Sigmoid colon (tissue), 6 donors: ENCODE measurements at regions not wholly inside any gene's neighbourhood (a gene's known extent, or its start where the extent isn't known, plus 50 kb on each side); places are given as distances from the start of the nearest gene placed in this dataset.
A peak's percentile ranks its signal among the peaks of the same experiment; 100 is the strongest.

Experiments
- DNase-seq: peaks from one replicate; pipeline ENCODE4 v3.0.0-alpha.2; 2019
- H3K27ac ChIP-seq, 4 donors: fragments of 200-600 bp; sonication (generic); one replicate each; pipeline ENCODE4 v1.5.1; 2016 to 2019; ENCODE audit warnings: mild to moderate bottlenecking in 1 of 4
- H3K27me3 ChIP-seq, 3 donors: fragments of 200-600 bp; sonication (generic); one replicate each; pipeline ENCODE4 v1.5.1; 2019; ENCODE audit warnings: mild to moderate bottlenecking in 1 of 3
- H3K36me3 ChIP-seq, 4 donors: fragments of 200-600 bp; sonication (generic); one replicate each; pipeline ENCODE4 v1.5.1; 2016 to 2019
- H3K4me1 ChIP-seq, 4 donors: fragments of 200-600 bp; sonication (generic); one replicate each; pipeline ENCODE4 v1.5.1; 2017 to 2019
- H3K4me3 ChIP-seq, 4 donors: fragments of 200-600 bp; sonication (generic); one replicate each; pipeline ENCODE4 v1.5.1; 2017 to 2019; ENCODE audit warnings: mild to moderate bottlenecking in 2 of 4, moderate library complexity in 1 of 4
- H3K9me3 ChIP-seq, 4 donors: fragments of 200-600 bp in 3 of 4; sonication (generic) in 3 of 4; one replicate each; pipeline versions ENCODE4 v1.5.1 to v1.6.1; 2013 to 2019
- EP300 ChIP-seq, 4 donors: sonication (generic); formaldehyde crosslinking; IDR thresholded peaks; one replicate each; pipeline ENCODE4 v1.6.1; 2017; ENCODE audit warnings: antibody characterized with exemption in 4 of 4
- POLR2A ChIP-seq, 2 donors: fragments of 450-650 bp; IDR thresholded peaks; one replicate each; pipeline ENCODE4 v1.6.1; 2016; ENCODE audit warnings: antibody characterized with exemption in 2 of 2, mild to moderate bottlenecking in 2 of 2, moderate library complexity in 2 of 2
- POLR2AphosphoS5 ChIP-seq, 4 donors: sonication (generic); formaldehyde crosslinking; IDR thresholded peaks; one replicate each; pipeline ENCODE4 v1.6.1; 2017; ENCODE audit warnings: antibody characterized with exemption in 4 of 4
- WGBS, 2 donors: extraction: QIAGEN DNeasy Blood & Tissue Kit; methylation state at CpG; one replicate each; pipeline ENCODE4 v1.1.7; 2013; 5-methylcytosine and 5-hydroxymethylcytosine counted together
- intact Hi-C: fragments of 100-400 bp; cut with DNase I; formaldehyde crosslinking; loops from one replicate; pipeline ENCODE4 v1.15.1; 2023
- TF ChIP-seq, protein P1 (sequence below), 4 experiments: fragments of 450-650 bp in 3 of 4; fragments of 200-600 bp in 1 of 4; IDR thresholded peaks; one replicate each; pipeline ENCODE4 v1.5.1; 2016 to 2019; ENCODE audit warnings: antibody characterized with exemption in 4 of 4, mild to moderate bottlenecking in 3 of 4, moderate library complexity in 2 of 4
- donor health status: healthy with polysubstance abuse.
- donor health status: healthy.

DNA sequence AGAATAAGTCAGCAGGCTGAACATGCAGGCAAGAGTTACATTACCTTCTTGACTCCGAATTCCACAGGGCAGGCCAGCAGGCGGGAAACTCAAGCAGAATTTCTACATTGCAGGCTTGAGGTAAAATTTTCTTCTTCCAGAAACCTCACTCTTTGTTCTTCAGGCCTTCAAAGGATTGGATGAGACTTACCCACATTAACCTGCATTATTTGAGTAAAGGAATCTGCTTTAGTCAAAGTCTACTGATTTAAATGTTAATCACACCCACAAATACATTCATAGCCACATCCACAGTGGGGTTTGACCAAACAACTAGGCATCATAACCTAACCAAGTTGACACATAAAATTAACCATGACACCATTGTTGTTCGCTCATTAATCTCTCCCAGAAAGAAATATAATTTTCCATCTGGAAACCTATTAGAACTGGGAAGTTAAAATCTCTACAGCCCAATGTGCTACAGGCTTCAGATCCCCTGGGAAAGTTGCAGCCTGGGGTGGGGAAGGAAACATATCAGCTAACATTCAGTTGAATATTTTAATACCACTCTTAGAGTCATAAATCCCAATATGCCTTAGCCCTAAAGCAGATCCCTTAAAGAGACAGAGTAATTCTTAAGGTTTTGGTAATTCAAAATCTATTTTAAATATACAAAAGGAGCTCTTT, 468.2 kb upstream of the TNP1 start:
- no peak overlapping the region for H3K4me3 ChIP-seq
- 85 to 91% methylated on average over 3 of the region's 3 CpGs for WGBS, 2 donors
- DNase-seq, result no peak
- peak overlapping the region; percentile 78 to 82 (median 82) for H3K27ac ChIP-seq
- H3K9me3 ChIP-seq, result peaks cover 0 to 3% (median 0%) of the 10 kb centered on the region in 4 donors
- no peaks in the 10 kb centered on the region for H3K36me3 ChIP-seq
- TF ChIP-seq POLR2AphosphoS5 (IDR thresholded peaks at IDR 0.05), result peak in 1 of 4 donors; percentile 34
- no peak for TF ChIP-seq POLR2A (IDR thresholded peaks at IDR 0.05)
- TF ChIP-seq, protein P1, sequence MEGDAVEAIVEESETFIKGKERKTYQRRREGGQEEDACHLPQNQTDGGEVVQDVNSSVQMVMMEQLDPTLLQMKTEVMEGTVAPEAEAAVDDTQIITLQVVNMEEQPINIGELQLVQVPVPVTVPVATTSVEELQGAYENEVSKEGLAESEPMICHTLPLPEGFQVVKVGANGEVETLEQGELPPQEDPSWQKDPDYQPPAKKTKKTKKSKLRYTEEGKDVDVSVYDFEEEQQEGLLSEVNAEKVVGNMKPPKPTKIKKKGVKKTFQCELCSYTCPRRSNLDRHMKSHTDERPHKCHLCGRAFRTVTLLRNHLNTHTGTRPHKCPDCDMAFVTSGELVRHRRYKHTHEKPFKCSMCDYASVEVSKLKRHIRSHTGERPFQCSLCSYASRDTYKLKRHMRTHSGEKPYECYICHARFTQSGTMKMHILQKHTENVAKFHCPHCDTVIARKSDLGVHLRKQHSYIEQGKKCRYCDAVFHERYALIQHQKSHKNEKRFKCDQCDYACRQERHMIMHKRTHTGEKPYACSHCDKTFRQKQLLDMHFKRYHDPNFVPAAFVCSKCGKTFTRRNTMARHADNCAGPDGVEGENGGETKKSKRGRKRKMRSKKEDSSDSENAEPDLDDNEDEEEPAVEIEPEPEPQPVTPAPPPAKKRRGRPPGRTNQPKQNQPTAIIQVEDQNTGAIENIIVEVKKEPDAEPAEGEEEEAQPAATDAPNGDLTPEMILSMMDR (IDR thresholded peaks at IDR 0.05), result no peak
- no peak for TF ChIP-seq EP300 (IDR thresholded peaks at IDR 0.05)
- H3K4me1 ChIP-seq, result peaks cover 0 to 64% (median 57%) of the 10 kb centered on the region in 4 donors
- H3K27me3 ChIP-seq, result no peaks in the 10 kb centered on the region
- intact Hi-C loops, result loop anchor here (2.0 to 5.0 kb wide), 4 partner anchors 53 to 261 kb away; no protein-coding TSS in a partner anchor

DNA sequence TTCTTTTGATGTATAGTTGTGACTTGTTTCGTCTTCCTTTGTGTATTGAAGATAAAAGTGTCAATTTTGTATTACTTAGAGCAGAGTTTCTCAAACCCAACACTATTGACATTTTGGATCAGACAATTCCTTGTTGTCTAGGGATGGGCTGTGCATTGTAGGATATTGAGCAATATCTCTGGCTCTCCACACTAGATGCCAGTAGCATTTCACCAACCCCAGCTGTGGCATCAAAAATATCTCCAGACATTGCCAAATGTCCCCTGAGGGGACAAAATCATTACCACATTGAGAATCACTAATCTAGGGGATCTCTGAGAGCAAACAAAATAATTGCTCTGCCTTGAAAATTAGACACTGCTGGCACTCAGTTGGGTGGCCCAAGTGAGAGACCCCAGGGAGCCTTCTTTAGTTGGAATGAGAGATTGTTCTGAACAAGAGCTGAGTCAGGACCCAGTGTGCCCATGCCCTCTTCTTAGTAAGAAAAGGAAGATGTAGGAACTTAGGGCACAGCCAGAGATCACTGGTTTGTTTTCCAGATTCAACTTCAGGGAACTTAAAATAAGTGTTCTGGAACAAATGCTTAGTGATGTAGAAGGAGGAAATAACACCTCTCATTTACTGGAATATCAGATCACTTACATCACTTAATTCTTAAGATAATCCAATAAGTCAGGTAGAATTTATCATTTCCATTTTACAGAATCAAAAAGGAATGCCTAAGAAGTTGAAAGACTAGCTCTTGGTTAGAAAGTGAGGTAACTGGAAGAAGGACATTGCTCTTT, 466.6 kb upstream of the TNP1 start:
- H3K4me3 ChIP-seq, result no peak overlapping the region
- H3K4me1 ChIP-seq, result peaks cover 0 to 48% (median 41%) of the 10 kb centered on the region in 4 donors
- WGBS, 2 donors, result 33 to 74% methylated on average over 1 of the region's 1 CpG
- no peaks in the 10 kb centered on the region for H3K27me3 ChIP-seq
- DNase-seq, result no peak
- no peak for TF ChIP-seq POLR2AphosphoS5 (IDR thresholded peaks at IDR 0.05)
- no peak for TF ChIP-seq EP300 (IDR thresholded peaks at IDR 0.05)
- no peak for TF ChIP-seq POLR2A (IDR thresholded peaks at IDR 0.05)
- TF ChIP-seq, protein P1 (IDR thresholded peaks at IDR 0.05), result no peak
- peaks cover 0 to 3% (median 0%) of the 10 kb centered on the region in 4 donors for H3K9me3 ChIP-seq
- intact Hi-C loops, result loop anchor here (2.0 to 5.0 kb wide), 4 partner anchors 52 to 259 kb away; no protein-coding TSS in a partner anchor
- H3K27ac ChIP-seq, result peak overlapping the region in 3 of 4 donors; percentile 78 to 82 (median 81)
- H3K36me3 ChIP-seq, result no peaks in the 10 kb centered on the region

DNA sequence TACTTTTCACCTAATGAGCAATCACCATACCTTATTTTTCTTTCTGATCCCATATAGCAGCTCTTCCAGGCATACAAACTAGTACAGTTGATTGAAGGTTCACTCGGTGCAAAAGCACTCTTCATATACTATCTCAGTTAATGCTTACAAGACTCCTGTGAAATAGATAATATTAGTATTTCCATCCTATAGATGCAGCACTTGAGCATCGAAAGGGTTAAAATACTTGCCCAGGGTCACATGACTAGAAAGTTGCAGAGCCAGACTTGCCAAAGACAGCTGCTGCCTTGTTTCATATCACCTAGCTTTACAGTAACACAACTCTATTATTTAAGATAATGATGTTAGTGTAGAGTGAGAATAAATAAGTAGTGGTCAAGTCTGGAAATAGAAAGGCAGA, 466.0 kb upstream of the TNP1 start:
- Histone ChIP-seq H3K27ac (peak overlapping the region in 1 of 4 donors; percentile 81), H3K4me1 (peaks cover 0 to 42% (median 35%) of the 10 kb centered on the region in 4 donors), H3K27me3 (no peaks in the 10 kb centered on the region), H3K4me3 (no peak overlapping the region), H3K9me3 (peaks cover 0 to 3% (median 0%) of the 10 kb centered on the region in 4 donors), H3K36me3 (no peaks in the 10 kb centered on the region)
- 86 to 87% methylated on average over 2 of the region's 2 CpGs for WGBS, 2 donors
- DNase-seq, result no peak
- intact Hi-C loops, result loop anchor here (2.0 to 5.0 kb wide), 4 partner anchors 51 to 259 kb away; no protein-coding TSS in a partner anchor
- TF ChIP-seq EP300 (IDR thresholded peaks at IDR 0.05), result no peak
- no peak for TF ChIP-seq POLR2AphosphoS5 (IDR thresholded peaks at IDR 0.05)
- TF ChIP-seq, protein P1 (IDR thresholded peaks at IDR 0.05), result no peak
- no peak for TF ChIP-seq POLR2A (IDR thresholded peaks at IDR 0.05)

DNA sequence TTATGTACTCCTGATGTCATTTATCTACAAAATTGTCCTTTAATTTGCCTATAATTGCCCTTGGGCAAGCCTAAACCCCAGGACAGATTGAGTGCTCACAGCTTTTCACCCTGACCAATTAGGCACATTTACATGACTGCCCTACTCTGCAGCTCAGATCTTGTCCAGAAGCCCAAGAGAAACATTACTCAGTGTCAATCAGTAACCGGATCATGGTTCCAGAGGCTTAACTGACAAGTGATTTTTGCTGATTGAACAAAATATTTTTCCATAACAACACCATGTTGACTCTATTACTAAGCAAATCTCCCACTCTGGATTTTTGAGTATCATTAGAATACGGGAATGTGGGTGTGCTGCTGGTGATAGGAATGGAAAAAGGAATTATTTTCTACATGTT, 465.4 kb upstream of the TNP1 start:
- Histone ChIP-seq H3K4me3 (no peak overlapping the region), H3K27ac (no peak overlapping the region), H3K9me3 (peaks cover 0 to 3% (median 0%) of the 10 kb centered on the region in 4 donors), H3K27me3 (no peaks in the 10 kb centered on the region), H3K36me3 (no peaks in the 10 kb centered on the region), H3K4me1 (peaks cover 0 to 36% (median 29%) of the 10 kb centered on the region in 4 donors)
- 74 to 86% methylated on average over 2 of the region's 2 CpGs for WGBS, 2 donors
- intact Hi-C loops, result loop anchor here (5.0 kb wide), 3 partner anchors 78 to 258 kb away; no protein-coding TSS in a partner anchor
- DNase-seq, result no peak
- TF ChIP-seq, protein P1 (IDR thresholded peaks at IDR 0.05), result no peak
- no peak for TF ChIP-seq POLR2AphosphoS5 (IDR thresholded peaks at IDR 0.05)
- no peak for TF ChIP-seq EP300 (IDR thresholded peaks at IDR 0.05)
- TF ChIP-seq POLR2A (IDR thresholded peaks at IDR 0.05), result no peak
